GM12873 (cell line): ENCODE measurements at regions not wholly inside any gene's neighbourhood (a gene's known extent, or its start where the extent isn't known, plus 50 kb on each side); places are given as distances from the start of the nearest gene placed in this dataset.

ENCODE experiments used
- TF ChIP-seq, protein P1 (sequence below): IDR thresholded peaks from 2 replicates; pipeline ENCODE4 v1.5.1; 2012; ENCODE audit warnings: low read depth, mild to moderate bottlenecking, moderate library complexity, low read length, control low read depth; ENCODE audit not compliant: insufficient read depth; ENCODE audit errors: missing control alignments

GRCh38 chr2:150572194-150572766, 84.8 kb upstream of the RND3 start:
- TF ChIP-seq, protein P1, sequence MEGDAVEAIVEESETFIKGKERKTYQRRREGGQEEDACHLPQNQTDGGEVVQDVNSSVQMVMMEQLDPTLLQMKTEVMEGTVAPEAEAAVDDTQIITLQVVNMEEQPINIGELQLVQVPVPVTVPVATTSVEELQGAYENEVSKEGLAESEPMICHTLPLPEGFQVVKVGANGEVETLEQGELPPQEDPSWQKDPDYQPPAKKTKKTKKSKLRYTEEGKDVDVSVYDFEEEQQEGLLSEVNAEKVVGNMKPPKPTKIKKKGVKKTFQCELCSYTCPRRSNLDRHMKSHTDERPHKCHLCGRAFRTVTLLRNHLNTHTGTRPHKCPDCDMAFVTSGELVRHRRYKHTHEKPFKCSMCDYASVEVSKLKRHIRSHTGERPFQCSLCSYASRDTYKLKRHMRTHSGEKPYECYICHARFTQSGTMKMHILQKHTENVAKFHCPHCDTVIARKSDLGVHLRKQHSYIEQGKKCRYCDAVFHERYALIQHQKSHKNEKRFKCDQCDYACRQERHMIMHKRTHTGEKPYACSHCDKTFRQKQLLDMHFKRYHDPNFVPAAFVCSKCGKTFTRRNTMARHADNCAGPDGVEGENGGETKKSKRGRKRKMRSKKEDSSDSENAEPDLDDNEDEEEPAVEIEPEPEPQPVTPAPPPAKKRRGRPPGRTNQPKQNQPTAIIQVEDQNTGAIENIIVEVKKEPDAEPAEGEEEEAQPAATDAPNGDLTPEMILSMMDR, result no peak

DNA sequence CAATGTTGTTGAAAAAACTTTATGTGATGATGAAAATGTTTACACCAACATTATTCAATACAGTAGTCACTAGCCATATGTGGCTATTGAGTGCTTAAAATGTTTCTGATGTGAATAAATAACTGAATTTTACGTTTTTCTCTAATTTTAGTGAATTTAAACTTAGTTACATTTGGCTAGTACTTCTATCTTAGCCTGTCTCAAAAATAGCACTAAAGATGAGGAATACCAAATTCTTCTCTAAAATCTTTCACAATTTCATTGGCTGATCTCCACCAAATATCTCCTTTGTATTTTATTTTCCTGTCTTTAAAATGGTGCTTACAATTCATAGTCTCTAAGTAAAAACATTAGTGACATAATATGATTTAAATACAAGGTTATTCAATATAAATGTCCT, 83.7 kb upstream of the RND3 start:
- TF ChIP-seq, protein P1, result no peak

DNA sequence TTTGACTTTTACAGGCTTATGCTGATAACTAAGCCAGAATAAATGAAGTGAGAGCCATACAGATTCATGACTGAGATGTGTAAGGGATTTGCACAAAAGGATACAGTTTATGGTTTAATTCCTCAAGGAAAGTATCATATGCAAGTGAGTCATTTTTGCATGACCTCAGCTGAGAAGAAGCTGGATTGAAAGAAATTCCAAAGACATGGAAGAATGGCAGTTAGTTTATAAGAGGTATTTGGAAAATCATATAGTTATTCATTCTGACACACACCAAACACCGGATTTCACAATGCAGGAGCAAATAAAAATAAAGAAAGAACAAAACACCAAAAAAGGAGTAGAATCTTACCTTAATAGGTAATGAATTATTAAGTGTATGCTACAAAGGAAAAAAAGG, 83.2 kb upstream of the RND3 start:
- TF ChIP-seq, protein P1, result no peak

GRCh38 chr2:150569761-150570160, 82.3 kb upstream of the RND3 start:
- TF ChIP-seq, protein P1, result no peak

DNA sequence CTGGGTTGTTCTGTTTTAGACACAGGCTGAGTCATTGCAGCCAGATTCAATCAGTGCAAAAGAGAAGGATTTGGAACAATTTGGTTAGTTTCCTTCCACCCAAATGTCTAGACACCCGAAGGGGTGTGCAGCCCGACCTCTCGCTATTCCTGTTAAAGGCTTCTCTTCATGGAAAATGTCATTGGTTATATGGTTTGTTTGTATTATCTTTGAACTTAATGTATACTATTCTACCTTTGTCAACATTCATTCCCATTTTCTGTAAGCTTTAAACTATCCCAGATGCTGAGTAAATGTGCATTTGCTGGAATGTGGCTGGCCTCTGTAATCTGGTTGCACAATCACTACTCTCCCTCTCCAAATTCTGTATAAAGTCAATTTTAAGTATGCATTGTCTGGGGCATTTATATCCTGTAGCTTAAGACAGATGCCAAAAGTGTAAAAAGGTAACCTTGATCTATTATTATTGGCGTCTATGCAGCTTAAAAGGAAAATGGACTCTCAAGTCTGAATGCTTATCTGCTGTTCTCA, 80.4 kb upstream of the RND3 start:
- TF ChIP-seq, protein P1, result no peak

DNA sequence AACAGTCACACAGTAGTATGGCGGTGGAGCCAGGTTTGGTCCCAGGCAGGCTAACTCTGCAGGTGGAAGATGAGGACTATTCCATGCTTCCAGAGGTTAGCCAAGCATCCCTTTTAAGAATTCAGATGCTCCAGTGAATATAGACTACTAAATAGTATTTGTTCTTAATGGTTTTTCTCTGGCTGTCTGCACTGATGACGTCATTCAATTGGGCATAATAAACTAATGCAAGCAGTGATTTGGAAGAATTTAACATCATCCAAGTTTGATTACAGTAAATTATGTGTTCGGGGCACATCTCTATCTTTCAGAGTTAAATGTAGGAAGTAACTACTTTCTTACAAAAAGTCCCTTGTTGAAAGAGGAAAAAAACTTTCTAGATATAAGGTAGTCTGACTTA, 78.8 kb upstream of the RND3 start:
- TF ChIP-seq, protein P1, result no peak

DNA sequence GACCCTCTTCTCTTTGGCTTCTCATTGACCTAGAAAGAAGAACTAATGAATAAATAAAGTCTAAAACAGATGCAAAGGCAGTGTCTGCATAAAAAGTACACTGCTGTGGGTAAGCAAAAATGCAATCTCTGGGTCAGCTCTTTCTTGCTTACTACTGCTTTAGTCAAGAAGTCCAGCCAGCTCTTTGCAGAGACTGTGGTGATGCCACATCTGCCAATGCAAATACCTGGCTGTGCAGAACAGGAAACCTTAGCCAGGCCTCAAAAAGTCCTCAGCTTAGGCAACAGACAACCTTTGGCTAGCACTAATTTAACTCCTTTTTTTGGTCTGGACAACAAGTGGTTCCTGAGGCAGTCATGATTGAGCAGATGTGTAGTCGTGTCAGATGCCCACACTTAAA, 73.6 kb upstream of the RND3 start:
- TF ChIP-seq, protein P1, result no peak
